Fibroblast of mammary gland (primary cell): ENCODE measurements at regions not wholly inside any gene's neighbourhood (a gene's known extent, or its start where the extent isn't known, plus 50 kb on each side); places are given as distances from the start of the nearest gene placed in this dataset.

Experiments used
- DNase-seq: peaks from one replicate; pipeline ENCODE4 v3.0.0-alpha.2; 2010; ENCODE audit warnings: low read depth
- H3K4me3 ChIP-seq: 2 replicates; pipeline ENCODE4 v1.5.1; 2011; ENCODE audit warnings: low read depth, mild to moderate bottlenecking, low read length, moderate library complexity; ENCODE audit not compliant: control insufficient read depth
- CTCF ChIP-seq: conservative IDR thresholded peaks from 2 replicates; pipeline ENCODE4 v1.5.1; 2011; ENCODE audit warnings: low read depth, low read length, inconsistent platforms; ENCODE audit not compliant: control insufficient read depth, insufficient read depth

GRCh38 chr9:38146844-38147243, 77.8 kb upstream of the SHB start:
- TF ChIP-seq CTCF, result no peak
- H3K4me3 ChIP-seq, result no peak overlapping the region
- DNase-seq, result no peak

GRCh38 chr9:38145526-38146053, 76.6 kb upstream of the SHB start:
- no peak for TF ChIP-seq CTCF
- no peak overlapping the region for H3K4me3 ChIP-seq
- DNase-seq, result no peak

GRCh38 chr9:38144421-38144820, 75.4 kb upstream of the SHB start:
- no peak overlapping the region for H3K4me3 ChIP-seq
- peak; percentile 17 for DNase-seq
- TF ChIP-seq CTCF, result no peak

- DNase-seq, result peak; percentile 63
- TF ChIP-seq CTCF, result no peak
- no peak overlapping the region for H3K4me3 ChIP-seq
Observed at GRCh38 chr9:38141746-38142591, 72.9 kb upstream of the SHB start.

- H3K4me3 ChIP-seq, result no peak overlapping the region
- no peak for TF ChIP-seq CTCF
- no peak for DNase-seq
Observed at GRCh38 chr9:38138276-38138675, 69.2 kb upstream of the SHB start.

GRCh38 chr9:38137342-38137741, 68.3 kb upstream of the SHB start:
- no peak for DNase-seq
- TF ChIP-seq CTCF, result no peak
- no peak overlapping the region for H3K4me3 ChIP-seq

GRCh38 chr9:38136386-38136785, 67.4 kb upstream of the SHB start:
- no peak for TF ChIP-seq CTCF
- H3K4me3 ChIP-seq, result no peak overlapping the region
- DNase-seq, result no peak
